Vagina (tissue), 2 donors: ENCODE measurements at regions not wholly inside any gene's neighbourhood (a gene's known extent, or its start where the extent isn't known, plus 50 kb on each side); places are given as distances from the start of the nearest gene placed in this dataset.

ENCODE experiments used
- CTCF ChIP-seq, 3 experiments: fragments of 450-650 bp in 2 of 3; fragments of 200-600 bp in 1 of 3; sonication (generic) in 1 of 3; IDR thresholded peaks; one replicate each; pipeline ENCODE4 v1.5.1; 2017 to 2019; ENCODE audit warnings: antibody characterized with exemption in 3 of 3, mild to moderate bottlenecking in 2 of 3, moderate library complexity in 2 of 3
- POLR2A ChIP-seq, 2 donors: fragments of 450-650 bp; IDR thresholded peaks; one replicate each; pipeline ENCODE4 v1.6.1; 2017; ENCODE audit warnings: antibody characterized with exemption in 2 of 2, mild to moderate bottlenecking in 2 of 2, moderate library complexity in 2 of 2

GRCh38 chr14:53456931-53457330 is 303.8 kb upstream of the DDHD1 start:
- TF ChIP-seq POLR2A (IDR thresholded peaks at IDR 0.05) (no peak), CTCF (IDR thresholded peaks at IDR 0.05) (no peak)
